ENCODE measurements at regions not wholly inside any gene's neighbourhood (a gene's known extent, or its start where the extent isn't known, plus 50 kb on each side); places are given as distances from the start of the nearest gene placed in this dataset.

DNA sequence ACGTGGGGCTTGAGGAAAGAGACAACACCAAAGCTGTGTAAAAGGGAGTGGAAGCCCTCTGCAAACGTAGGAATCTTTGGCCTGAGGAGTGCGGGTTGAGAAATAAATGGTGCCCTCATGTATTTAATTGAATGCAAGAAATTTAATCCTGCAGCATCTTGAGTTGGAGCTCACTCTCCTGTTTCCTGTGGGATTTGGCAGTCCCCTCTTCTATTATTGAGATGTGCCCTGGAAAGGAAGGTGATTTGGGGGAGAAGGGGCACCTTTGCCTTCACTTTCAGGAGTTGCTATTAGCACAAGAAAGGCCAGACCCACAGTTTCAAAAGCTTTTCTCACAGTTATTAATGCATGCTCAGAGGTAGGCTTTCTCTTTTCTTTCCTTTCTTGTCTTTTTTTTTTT lies 201.4 kb upstream of the HDDC2 start:
- TF ChIP-seq POLR2A (IDR thresholded peaks at IDR 0.05) (no peak), POLR2AphosphoS5 (IDR thresholded peaks at IDR 0.05) (no peak), EP300 (IDR thresholded peaks at IDR 0.05; ENCODE audit: low read depth) (no peak)
- TF ChIP-seq, protein P1, sequence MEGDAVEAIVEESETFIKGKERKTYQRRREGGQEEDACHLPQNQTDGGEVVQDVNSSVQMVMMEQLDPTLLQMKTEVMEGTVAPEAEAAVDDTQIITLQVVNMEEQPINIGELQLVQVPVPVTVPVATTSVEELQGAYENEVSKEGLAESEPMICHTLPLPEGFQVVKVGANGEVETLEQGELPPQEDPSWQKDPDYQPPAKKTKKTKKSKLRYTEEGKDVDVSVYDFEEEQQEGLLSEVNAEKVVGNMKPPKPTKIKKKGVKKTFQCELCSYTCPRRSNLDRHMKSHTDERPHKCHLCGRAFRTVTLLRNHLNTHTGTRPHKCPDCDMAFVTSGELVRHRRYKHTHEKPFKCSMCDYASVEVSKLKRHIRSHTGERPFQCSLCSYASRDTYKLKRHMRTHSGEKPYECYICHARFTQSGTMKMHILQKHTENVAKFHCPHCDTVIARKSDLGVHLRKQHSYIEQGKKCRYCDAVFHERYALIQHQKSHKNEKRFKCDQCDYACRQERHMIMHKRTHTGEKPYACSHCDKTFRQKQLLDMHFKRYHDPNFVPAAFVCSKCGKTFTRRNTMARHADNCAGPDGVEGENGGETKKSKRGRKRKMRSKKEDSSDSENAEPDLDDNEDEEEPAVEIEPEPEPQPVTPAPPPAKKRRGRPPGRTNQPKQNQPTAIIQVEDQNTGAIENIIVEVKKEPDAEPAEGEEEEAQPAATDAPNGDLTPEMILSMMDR (IDR thresholded peaks at IDR 0.05) = no peak

All from transverse colon (tissue), 4 donors.